ENCODE measurements at regions not wholly inside any gene's neighbourhood (a gene's known extent, or its start where the extent isn't known, plus 50 kb on each side); places are given as distances from the start of the nearest gene placed in this dataset.
"Not testable (repeated sequence)": the region's sequence is repeated elsewhere in the genome, so short reads cannot be mapped to it uniquely, and the experiment has no call there.

DNA sequence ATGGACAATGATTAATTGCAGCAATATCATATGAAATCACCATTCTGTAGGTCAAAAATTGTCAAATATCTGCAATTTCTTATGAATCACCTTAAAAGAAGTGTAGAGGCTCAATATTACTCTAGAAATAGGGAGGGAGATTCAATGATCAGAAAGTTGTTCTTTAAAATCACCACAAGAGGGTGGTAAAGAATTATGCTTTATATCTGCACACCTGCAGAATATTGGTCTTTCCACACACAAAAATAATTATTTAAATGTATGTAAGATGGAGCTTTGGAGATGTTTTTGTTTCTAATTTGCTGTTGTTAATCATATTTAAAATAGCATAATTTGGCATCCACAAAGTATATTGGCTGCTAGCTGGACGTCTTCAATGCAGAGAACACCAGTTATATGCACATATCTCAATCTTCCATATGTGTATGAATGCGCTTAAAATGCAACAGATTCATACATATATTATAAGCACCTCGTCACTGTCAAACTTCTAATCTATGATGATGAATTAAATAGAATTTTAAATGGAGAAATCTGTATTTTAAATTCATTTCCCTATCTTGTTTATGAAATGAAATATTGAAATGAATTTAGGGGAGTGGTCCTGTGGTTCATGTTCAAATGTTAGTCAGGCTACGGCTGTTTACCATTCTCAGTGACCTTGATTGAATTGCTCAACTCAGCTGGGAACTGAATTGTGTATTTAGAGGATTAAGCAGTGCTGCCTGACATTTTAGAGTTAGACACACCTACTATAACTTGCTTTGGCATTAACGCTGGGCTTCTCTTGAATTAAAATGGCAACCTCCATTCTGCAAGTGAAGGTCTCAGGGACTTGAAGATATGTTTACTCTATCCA is 405.1 kb upstream of the FRG2C start:
- TF ChIP-seq, protein P1, sequence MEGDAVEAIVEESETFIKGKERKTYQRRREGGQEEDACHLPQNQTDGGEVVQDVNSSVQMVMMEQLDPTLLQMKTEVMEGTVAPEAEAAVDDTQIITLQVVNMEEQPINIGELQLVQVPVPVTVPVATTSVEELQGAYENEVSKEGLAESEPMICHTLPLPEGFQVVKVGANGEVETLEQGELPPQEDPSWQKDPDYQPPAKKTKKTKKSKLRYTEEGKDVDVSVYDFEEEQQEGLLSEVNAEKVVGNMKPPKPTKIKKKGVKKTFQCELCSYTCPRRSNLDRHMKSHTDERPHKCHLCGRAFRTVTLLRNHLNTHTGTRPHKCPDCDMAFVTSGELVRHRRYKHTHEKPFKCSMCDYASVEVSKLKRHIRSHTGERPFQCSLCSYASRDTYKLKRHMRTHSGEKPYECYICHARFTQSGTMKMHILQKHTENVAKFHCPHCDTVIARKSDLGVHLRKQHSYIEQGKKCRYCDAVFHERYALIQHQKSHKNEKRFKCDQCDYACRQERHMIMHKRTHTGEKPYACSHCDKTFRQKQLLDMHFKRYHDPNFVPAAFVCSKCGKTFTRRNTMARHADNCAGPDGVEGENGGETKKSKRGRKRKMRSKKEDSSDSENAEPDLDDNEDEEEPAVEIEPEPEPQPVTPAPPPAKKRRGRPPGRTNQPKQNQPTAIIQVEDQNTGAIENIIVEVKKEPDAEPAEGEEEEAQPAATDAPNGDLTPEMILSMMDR (IDR thresholded peaks at IDR 0.05 in 4 of 5, conservative IDR thresholded peaks at IDR 0.05 in 1 of 5) = peak in 2 of 5 experiments; percentile 12 to 35
- TF ChIP-seq POLR2A (IDR thresholded peaks at IDR 0.05) = not testable (repeated sequence)
